ENCODE measurements at regions not wholly inside any gene's neighbourhood (a gene's known extent, or its start where the extent isn't known, plus 50 kb on each side); places are given as distances from the start of the nearest gene placed in this dataset.
A peak's percentile ranks its signal among the peaks of the same experiment; 100 is the strongest.

DNA sequence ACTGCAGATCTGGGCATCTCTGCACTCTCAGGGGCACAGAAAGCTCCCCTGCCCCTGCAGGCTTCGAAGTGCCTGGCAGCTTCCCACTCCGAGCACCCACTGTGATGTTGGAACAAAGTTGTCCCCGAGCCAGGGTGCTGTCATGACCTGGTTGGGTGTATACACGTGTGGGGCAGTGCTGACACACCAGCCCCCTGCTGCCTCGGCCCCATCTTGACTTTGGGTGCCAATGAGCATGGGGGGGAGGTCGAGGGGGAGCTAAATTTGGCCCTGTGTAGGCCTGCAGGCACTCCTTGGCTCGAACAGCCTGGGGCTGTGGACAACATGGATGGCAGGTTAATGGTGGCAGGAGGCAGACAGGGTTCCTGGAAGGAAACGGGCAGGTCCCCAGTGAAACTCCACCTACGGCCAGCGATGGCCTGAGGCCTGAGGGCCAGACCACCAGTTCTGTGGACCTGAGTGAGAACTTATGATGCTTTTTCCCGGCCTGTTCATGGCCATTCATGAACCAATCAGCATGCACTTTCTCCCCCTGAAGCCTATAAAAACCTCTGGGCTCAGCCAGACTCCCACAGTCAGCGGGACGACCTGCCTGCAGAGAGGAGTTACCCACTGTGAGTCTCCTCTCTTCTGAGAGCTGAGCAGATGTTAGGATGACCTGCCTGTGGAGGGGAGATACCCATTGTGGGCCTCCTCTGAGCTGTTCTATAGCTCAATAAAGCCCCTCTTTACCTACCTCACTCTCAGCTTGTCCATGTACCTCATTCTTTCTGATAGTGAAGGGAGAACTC lies 1029.1 kb upstream of the GBE1 start:
- no peak overlapping the region for H3K27ac ChIP-seq
- H3K4me3 ChIP-seq = no peak overlapping the region
- no peaks in the 10 kb centered on the region for H3K9me3 ChIP-seq
- no peak for TF ChIP-seq POLR2A (IDR thresholded peaks at IDR 0.05)
- TF ChIP-seq, protein P1, sequence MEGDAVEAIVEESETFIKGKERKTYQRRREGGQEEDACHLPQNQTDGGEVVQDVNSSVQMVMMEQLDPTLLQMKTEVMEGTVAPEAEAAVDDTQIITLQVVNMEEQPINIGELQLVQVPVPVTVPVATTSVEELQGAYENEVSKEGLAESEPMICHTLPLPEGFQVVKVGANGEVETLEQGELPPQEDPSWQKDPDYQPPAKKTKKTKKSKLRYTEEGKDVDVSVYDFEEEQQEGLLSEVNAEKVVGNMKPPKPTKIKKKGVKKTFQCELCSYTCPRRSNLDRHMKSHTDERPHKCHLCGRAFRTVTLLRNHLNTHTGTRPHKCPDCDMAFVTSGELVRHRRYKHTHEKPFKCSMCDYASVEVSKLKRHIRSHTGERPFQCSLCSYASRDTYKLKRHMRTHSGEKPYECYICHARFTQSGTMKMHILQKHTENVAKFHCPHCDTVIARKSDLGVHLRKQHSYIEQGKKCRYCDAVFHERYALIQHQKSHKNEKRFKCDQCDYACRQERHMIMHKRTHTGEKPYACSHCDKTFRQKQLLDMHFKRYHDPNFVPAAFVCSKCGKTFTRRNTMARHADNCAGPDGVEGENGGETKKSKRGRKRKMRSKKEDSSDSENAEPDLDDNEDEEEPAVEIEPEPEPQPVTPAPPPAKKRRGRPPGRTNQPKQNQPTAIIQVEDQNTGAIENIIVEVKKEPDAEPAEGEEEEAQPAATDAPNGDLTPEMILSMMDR (IDR thresholded peaks at IDR 0.05) = no peak
- H3K36me3 ChIP-seq = no peaks in the 10 kb centered on the region
- H3K27me3 ChIP-seq = no peaks in the 10 kb centered on the region
- H3K4me1 ChIP-seq = no peaks in the 10 kb centered on the region
- DNase-seq = peak in 1 of 3 donors; percentile 32

DNA sequence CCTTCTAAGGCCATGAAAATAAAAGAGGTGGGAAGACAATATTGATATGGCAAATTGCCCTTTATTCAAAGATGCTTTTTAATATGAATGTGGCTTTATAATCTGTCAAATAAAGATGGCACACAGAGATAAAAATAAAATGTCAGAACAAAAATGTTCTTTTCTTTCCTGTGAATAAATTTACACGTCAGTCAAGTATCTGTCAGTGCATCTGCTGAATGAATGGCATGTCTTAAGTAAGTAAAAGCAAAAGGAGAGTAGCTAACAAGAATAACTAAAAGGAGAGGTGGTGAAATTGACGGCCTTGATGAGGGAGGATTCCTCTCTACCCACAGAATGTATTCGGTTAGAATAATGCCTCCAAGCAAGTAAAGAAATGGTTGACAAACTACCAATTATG lies 1021.7 kb upstream of the GBE1 start:
- Histone ChIP-seq H3K4me3 (no peak overlapping the region), H3K27me3 (no peaks in the 10 kb centered on the region), H3K9me3 (no peaks in the 10 kb centered on the region), H3K36me3 (no peaks in the 10 kb centered on the region), H3K27ac (no peak overlapping the region), H3K4me1 (no peaks in the 10 kb centered on the region)
- TF ChIP-seq, protein P1 (IDR thresholded peaks at IDR 0.05) = no peak
- TF ChIP-seq POLR2A (IDR thresholded peaks at IDR 0.05) = no peak
- DNase-seq = no peak

DNA sequence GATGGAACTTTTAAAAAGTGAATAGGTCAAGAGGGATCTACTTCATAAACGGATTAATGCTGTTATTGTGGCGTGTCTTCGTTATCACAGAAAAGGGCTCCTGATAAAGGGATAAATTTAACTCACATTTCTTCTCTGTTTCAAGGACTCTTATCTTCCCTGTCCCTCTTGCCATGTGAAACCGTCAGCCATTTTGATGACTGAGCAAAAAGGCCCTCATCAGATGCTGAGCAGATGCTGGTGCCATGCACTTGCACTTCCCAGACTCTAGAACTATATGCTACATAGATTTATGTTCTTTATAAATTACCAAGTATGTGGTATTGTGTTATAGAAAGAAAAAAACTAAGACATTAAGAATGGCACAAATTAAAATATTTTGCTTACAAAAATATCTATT lies 1011.8 kb upstream of the GBE1 start:
- H3K36me3 ChIP-seq = no peaks in the 10 kb centered on the region
- H3K27ac ChIP-seq = no peak overlapping the region
- TF ChIP-seq, protein P1 (IDR thresholded peaks at IDR 0.05) = no peak
- no peak for TF ChIP-seq POLR2A (IDR thresholded peaks at IDR 0.05)
- DNase-seq = no peak
- no peak overlapping the region for H3K4me3 ChIP-seq
- no peaks in the 10 kb centered on the region for H3K4me1 ChIP-seq
- peaks cover 0 to 4% (median 0%) of the 10 kb centered on the region in 4 donors for H3K9me3 ChIP-seq
- H3K27me3 ChIP-seq = no peaks in the 10 kb centered on the region

DNA sequence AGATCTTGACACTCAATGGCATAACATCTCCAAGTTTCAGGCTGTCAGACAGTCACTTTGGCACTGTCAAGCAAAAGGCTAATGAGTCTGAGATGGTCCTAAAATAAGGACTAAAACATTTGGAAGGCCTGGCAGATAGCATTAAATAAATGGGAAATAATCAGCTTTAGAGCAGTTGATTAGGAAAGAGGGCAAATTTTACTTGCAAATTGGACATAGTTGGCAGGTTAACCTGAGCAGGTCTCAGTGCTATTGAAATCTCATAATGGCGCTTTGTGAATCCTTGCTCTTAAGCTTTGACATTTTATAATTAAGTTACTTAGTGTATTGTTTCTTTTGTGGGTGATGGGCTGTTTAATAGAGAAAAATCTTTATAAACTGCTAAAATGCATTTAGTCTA lies 1003.1 kb upstream of the GBE1 start:
- no peaks in the 10 kb centered on the region for H3K36me3 ChIP-seq
- DNase-seq = no peak
- TF ChIP-seq, protein P1 (IDR thresholded peaks at IDR 0.05) = no peak
- no peak for TF ChIP-seq POLR2A (IDR thresholded peaks at IDR 0.05)
- no peaks in the 10 kb centered on the region for H3K9me3 ChIP-seq
- H3K4me1 ChIP-seq = no peaks in the 10 kb centered on the region
- H3K27me3 ChIP-seq = no peaks in the 10 kb centered on the region
- no peak overlapping the region for H3K4me3 ChIP-seq
- H3K27ac ChIP-seq = no peak overlapping the region

DNA sequence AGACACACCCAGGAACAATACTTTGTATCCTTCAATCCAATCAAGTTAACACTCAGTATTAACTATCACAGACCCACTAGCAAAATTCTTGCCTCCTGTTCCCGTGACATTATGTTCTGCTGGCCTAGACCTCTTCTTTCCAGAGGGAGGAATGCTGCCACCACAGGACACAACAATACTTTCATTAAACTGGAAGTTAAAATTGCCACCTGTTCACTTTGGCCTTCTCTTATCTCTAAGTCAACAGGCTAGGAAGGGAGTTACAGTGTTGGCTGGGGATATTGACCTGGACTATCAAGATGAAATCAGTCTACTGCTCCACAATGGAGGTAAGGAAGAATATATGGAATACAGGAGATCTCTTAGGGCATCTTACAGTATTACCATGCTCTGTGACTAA lies 1000.4 kb upstream of the GBE1 start:
- Histone ChIP-seq H3K27me3 (no peaks in the 10 kb centered on the region), H3K4me3 (no peak overlapping the region), H3K27ac (no peak overlapping the region)

More for the DNA sequence above, 1000.4 kb upstream of the GBE1 start:
- TF ChIP-seq POLR2A (IDR thresholded peaks at IDR 0.05) = no peak
- TF ChIP-seq, protein P1 (IDR thresholded peaks at IDR 0.05) = no peak
- no peaks in the 10 kb centered on the region for H3K9me3 ChIP-seq
- no peaks in the 10 kb centered on the region for H3K36me3 ChIP-seq
- H3K4me1 ChIP-seq = no peaks in the 10 kb centered on the region
- DNase-seq = no peak

Measured in Peyer's patch (tissue), 4 donors.